DND-41 (cell line): ENCODE measurements at regions not wholly inside any gene's neighbourhood (a gene's known extent, or its start where the extent isn't known, plus 50 kb on each side); places are given as distances from the start of the nearest gene placed in this dataset.

Source experiments
- ATAC-seq: fragments of 200-7000 bp; cut with Tn5 transposase; 3 replicates; pipeline ENCODE4 v1.9.1; 2021; ENCODE audit warnings: low read depth; ENCODE audit not compliant: insufficient read depth
- DNase-seq: peaks from one replicate; pipeline ENCODE4 v3.0.0-alpha.2; 2020
- H2AFZ ChIP-seq: 2 replicates; pipeline ENCODE4 v1.6.0; 2012; ENCODE audit warnings: low read depth, low read length
- H3K27ac ChIP-seq: 2 replicates; pipeline ENCODE4 v1.5.1; 2012; ENCODE audit warnings: low read length, inconsistent platforms
- H3K27me3 ChIP-seq: fragments of 200-600 bp; sonication (generic); 2 replicates; pipeline ENCODE4 v1.6.0; 2012; ENCODE audit warnings: low read length, mild to moderate bottlenecking, inconsistent platforms; ENCODE audit not compliant: insufficient read depth, poor library complexity
- H3K36me3 ChIP-seq: 2 replicates; pipeline ENCODE4 v1.5.1; 2012; ENCODE audit warnings: low read length, inconsistent platforms; ENCODE audit not compliant: insufficient read depth
- H3K4me1 ChIP-seq: 2 replicates; pipeline ENCODE4 v1.5.1; 2012; ENCODE audit warnings: mild to moderate bottlenecking, low read length; ENCODE audit not compliant: insufficient read depth
- H3K4me2 ChIP-seq: 2 replicates; pipeline ENCODE4 v1.6.0; 2012; ENCODE audit warnings: mild to moderate bottlenecking, moderate library complexity, low read length, inconsistent platforms; ENCODE audit not compliant: insufficient read depth
- H3K4me3 ChIP-seq, 2 experiments: fragments of 200-600 bp in 1 of 2; shearing (Covaris generic) in 1 of 2; 2 replicates each; pipeline ENCODE4 v1.5.1; 2012 to 2016; ENCODE audit warnings: inconsistent platforms in 2 of 2, low read length in 2 of 2, mild to moderate bottlenecking in 2 of 2, low read depth in 1 of 2, moderate library complexity in 1 of 2
- H3K79me2 ChIP-seq: 2 replicates; pipeline ENCODE4 v1.6.0; 2012; ENCODE audit warnings: low read length, inconsistent platforms; ENCODE audit not compliant: insufficient read depth
- H3K9ac ChIP-seq: 2 replicates; pipeline ENCODE4 v1.6.0; 2012; ENCODE audit warnings: low read depth, mild to moderate bottlenecking, inconsistent platforms, low read length, moderate library complexity
- H3K9me3 ChIP-seq: 2 replicates; pipeline ENCODE4 v1.5.1; 2012; ENCODE audit warnings: low read length, moderate library complexity, mild to moderate bottlenecking, inconsistent platforms; ENCODE audit not compliant: insufficient read depth, severe bottlenecking
- H4K20me1 ChIP-seq: 2 replicates; pipeline ENCODE4 v1.6.0; 2012; ENCODE audit warnings: low read length; ENCODE audit not compliant: insufficient read depth
- EZH2 ChIP-seq: IDR thresholded peaks from 3 replicates; pipeline ENCODE4 v1.6.1; 2012; ENCODE audit warnings: borderline replicate concordance, low read depth, mild to moderate bottlenecking, moderate library complexity, low read length, inconsistent platforms; ENCODE audit not compliant: severe bottlenecking
- TF ChIP-seq, protein P1 (sequence below): IDR thresholded peaks from 2 replicates; pipeline ENCODE4 v1.5.1; 2012; ENCODE audit warnings: borderline replicate concordance, low read length, moderate library complexity, mild to moderate bottlenecking; ENCODE audit not compliant: poor library complexity, severe bottlenecking; ENCODE audit errors: extremely low read depth

GRCh38 chr4:85092536-85092935, 126.0 kb upstream of the WDFY3 start:
- H3K27me3 ChIP-seq, result no peaks in the 10 kb centered on the region
- H3K4me3 ChIP-seq, result no peak overlapping the region
- no peak for ATAC-seq
- no peaks in the 10 kb centered on the region for H3K36me3 ChIP-seq
- no peak overlapping the region for H3K9ac ChIP-seq
- no peaks in the 10 kb centered on the region for H4K20me1 ChIP-seq
- H3K27ac ChIP-seq, result no peak overlapping the region
- no peaks in the 10 kb centered on the region for H3K79me2 ChIP-seq
- no peaks in the 10 kb centered on the region for H3K4me1 ChIP-seq
- DNase-seq, result no peak
- TF ChIP-seq, protein P1, sequence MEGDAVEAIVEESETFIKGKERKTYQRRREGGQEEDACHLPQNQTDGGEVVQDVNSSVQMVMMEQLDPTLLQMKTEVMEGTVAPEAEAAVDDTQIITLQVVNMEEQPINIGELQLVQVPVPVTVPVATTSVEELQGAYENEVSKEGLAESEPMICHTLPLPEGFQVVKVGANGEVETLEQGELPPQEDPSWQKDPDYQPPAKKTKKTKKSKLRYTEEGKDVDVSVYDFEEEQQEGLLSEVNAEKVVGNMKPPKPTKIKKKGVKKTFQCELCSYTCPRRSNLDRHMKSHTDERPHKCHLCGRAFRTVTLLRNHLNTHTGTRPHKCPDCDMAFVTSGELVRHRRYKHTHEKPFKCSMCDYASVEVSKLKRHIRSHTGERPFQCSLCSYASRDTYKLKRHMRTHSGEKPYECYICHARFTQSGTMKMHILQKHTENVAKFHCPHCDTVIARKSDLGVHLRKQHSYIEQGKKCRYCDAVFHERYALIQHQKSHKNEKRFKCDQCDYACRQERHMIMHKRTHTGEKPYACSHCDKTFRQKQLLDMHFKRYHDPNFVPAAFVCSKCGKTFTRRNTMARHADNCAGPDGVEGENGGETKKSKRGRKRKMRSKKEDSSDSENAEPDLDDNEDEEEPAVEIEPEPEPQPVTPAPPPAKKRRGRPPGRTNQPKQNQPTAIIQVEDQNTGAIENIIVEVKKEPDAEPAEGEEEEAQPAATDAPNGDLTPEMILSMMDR, result no peak
- no peak for TF ChIP-seq EZH2
- H2AFZ ChIP-seq, result no peak overlapping the region
- H3K9me3 ChIP-seq, result no peaks in the 10 kb centered on the region
- H3K4me2 ChIP-seq, result no peak overlapping the region

- no peaks in the 10 kb centered on the region for H4K20me1 ChIP-seq
- no peaks in the 10 kb centered on the region for H3K36me3 ChIP-seq
- no peaks in the 10 kb centered on the region for H3K27me3 ChIP-seq
- no peak overlapping the region for H3K9ac ChIP-seq
- no peaks in the 10 kb centered on the region for H3K4me1 ChIP-seq
- TF ChIP-seq, protein P1, result no peak
- no peak for TF ChIP-seq EZH2
- DNase-seq (no peak), ATAC-seq (no peak)
- no peak overlapping the region for H3K4me2 ChIP-seq
- H3K79me2 ChIP-seq, result no peaks in the 10 kb centered on the region
- H3K27ac ChIP-seq, result no peak overlapping the region
- no peak overlapping the region for H2AFZ ChIP-seq
- H3K4me3 ChIP-seq, result no peak overlapping the region
- H3K9me3 ChIP-seq, result no peaks in the 10 kb centered on the region
These were observed 126.5 kb upstream of the WDFY3 start for GRCh38 chr4:85092943-85093342.

DNA sequence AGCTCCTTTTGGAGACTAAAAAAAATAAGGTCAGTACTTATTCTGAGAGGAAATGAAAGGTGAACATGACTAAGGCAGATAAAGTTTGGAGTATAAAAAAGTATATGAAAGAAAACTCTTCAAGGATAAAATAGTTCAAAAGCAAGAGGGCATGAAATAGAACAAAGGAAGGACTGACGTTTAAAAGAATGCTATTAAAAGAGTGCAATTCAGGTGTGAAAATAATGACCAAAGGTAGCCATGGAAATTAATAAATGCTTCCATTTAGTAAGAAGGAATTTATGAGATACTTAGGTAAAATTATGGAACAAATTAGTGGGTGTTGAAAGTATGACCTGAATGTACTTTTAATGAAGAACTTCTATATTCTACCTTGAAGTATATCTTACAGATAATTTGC, 128.2 kb upstream of the WDFY3 start:
- TF ChIP-seq, protein P1, result no peak
- no peak for TF ChIP-seq EZH2
- DNase-seq (no peak), ATAC-seq (no peak)
- no peaks in the 10 kb centered on the region for H3K79me2 ChIP-seq
- H3K4me3 ChIP-seq, result no peak overlapping the region
- no peaks in the 10 kb centered on the region for H4K20me1 ChIP-seq
- no peak overlapping the region for H3K9ac ChIP-seq
- no peak overlapping the region for H2AFZ ChIP-seq
- no peak overlapping the region for H3K27ac ChIP-seq
- H3K27me3 ChIP-seq, result no peaks in the 10 kb centered on the region
- no peaks in the 10 kb centered on the region for H3K9me3 ChIP-seq
- H3K4me2 ChIP-seq, result no peak overlapping the region
- no peaks in the 10 kb centered on the region for H3K4me1 ChIP-seq
- H3K36me3 ChIP-seq, result no peaks in the 10 kb centered on the region

- Histone ChIP-seq H3K36me3 (no peaks in the 10 kb centered on the region), H3K27ac (no peak overlapping the region)
- DNase-seq, result no peak
These were observed 136.1 kb upstream of the WDFY3 start for GRCh38 chr4:85102606-85103005.

More at GRCh38 chr4:85102606-85103005, 136.1 kb upstream of the WDFY3 start:
- no peak overlapping the region for H3K4me2 ChIP-seq
- ATAC-seq, result no peak
- H3K4me3 ChIP-seq, result no peak overlapping the region
- no peak overlapping the region for H2AFZ ChIP-seq
- no peaks in the 10 kb centered on the region for H3K27me3 ChIP-seq
- no peaks in the 10 kb centered on the region for H3K79me2 ChIP-seq
- no peaks in the 10 kb centered on the region for H3K9me3 ChIP-seq
- no peak overlapping the region for H3K9ac ChIP-seq
- H3K4me1 ChIP-seq, result no peaks in the 10 kb centered on the region
- TF ChIP-seq, protein P1, result no peak
- TF ChIP-seq EZH2, result no peak
- no peaks in the 10 kb centered on the region for H4K20me1 ChIP-seq
